ENCODE measurements at regions not wholly inside any gene's neighbourhood (a gene's known extent, or its start where the extent isn't known, plus 50 kb on each side); places are given as distances from the start of the nearest gene placed in this dataset.

DNA sequence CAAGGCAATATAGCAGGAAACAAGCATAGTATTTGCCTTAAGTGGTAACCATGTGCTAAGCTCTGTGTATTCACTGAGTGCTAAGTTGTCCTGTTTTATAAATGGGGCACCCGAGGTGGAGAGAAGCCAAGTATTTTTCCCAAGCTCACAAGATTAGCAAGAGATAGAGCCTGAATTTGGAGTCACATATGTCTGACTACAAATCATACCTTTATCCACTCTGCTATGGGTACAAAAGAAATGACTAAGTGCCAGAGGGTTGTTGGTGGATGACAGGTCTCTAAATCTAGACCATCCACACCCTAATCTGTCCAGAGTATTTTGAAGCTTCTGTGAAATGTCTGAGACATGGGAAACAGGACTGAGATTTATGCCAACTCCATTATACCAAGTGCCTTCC, 182.1 kb upstream of the SEL1L start:
- TF ChIP-seq CTCF (IDR thresholded peaks at IDR 0.05; ENCODE audit: poor library complexity): no peak
- TF ChIP-seq EZH2 (IDR thresholded peaks at IDR 0.05; ENCODE audit: borderline replicate concordance): no peak
- no peak for TF ChIP-seq EZH2phosphoT487 (IDR thresholded peaks at IDR 0.05; ENCODE audit: low read depth, severe bottlenecking, unreplicated experiment)
- Histone ChIP-seq H3K4me1 (ENCODE audit: insufficient read depth) (no peaks in the 10 kb centered on the region), H3K27ac (no peak overlapping the region), H4K20me1 (ENCODE audit: insufficient read depth, poor library complexity, severe bottlenecking) (no peaks in the 10 kb centered on the region), H3K9me3 (ENCODE audit: low read depth) (no peaks in the 10 kb centered on the region), H3K4me2 (no peak overlapping the region), H3K27me3 (no peaks in the 10 kb centered on the region), H2AFZ (no peak overlapping the region), H3K4me3 (no peak overlapping the region), H3K36me3 (replicated peaks; ENCODE audit: insufficient read depth, low read depth) (no peaks in the 10 kb centered on the region), H3K79me2 (no peaks in the 10 kb centered on the region), H3K9me2 (replicated peaks; ENCODE audit: insufficient read depth) (no peaks in the 10 kb centered on the region)
- 50% methylated on average over 1 of the region's 1 CpG for WGBS (ENCODE audit: low lambda C conversion rate, missing lambda C conversion rate)
- no peak for DNase-seq (ENCODE audit: low spot score)

GRCh38 chr14:81716953-81717352, 183.3 kb upstream of the SEL1L start:
- H3K36me3 ChIP-seq (replicated peaks; ENCODE audit: insufficient read depth, low read depth): no peaks in the 10 kb centered on the region
- no peak overlapping the region for H2AFZ ChIP-seq
- WGBS (ENCODE audit: low lambda C conversion rate, missing lambda C conversion rate): 70% methylated on average over 6 of the region's 6 CpGs
- no peaks in the 10 kb centered on the region for H3K27me3 ChIP-seq
- no peak overlapping the region for H3K4me2 ChIP-seq
- no peak for TF ChIP-seq CTCF (IDR thresholded peaks at IDR 0.05; ENCODE audit: poor library complexity)
- no peak for TF ChIP-seq EZH2 (IDR thresholded peaks at IDR 0.05; ENCODE audit: borderline replicate concordance)
- TF ChIP-seq EZH2phosphoT487 (IDR thresholded peaks at IDR 0.05; ENCODE audit: low read depth, severe bottlenecking, unreplicated experiment): no peak
- no peaks in the 10 kb centered on the region for H3K9me3 ChIP-seq (ENCODE audit: low read depth)
- no peak for DNase-seq (ENCODE audit: low spot score)
- no peaks in the 10 kb centered on the region for H3K4me1 ChIP-seq (ENCODE audit: insufficient read depth)
- H3K79me2 ChIP-seq: no peaks in the 10 kb centered on the region
- no peak overlapping the region for H3K27ac ChIP-seq
- H3K9me2 ChIP-seq (replicated peaks; ENCODE audit: insufficient read depth): no peaks in the 10 kb centered on the region
- H4K20me1 ChIP-seq (ENCODE audit: insufficient read depth, poor library complexity, severe bottlenecking): no peaks in the 10 kb centered on the region
- no peak overlapping the region for H3K4me3 ChIP-seq

- WGBS (ENCODE audit: low lambda C conversion rate, missing lambda C conversion rate): 85% methylated on average over 2 of the region's 2 CpGs
- H3K9me2 ChIP-seq (replicated peaks; ENCODE audit: insufficient read depth): no peaks in the 10 kb centered on the region
- no peaks in the 10 kb centered on the region for H3K9me3 ChIP-seq (ENCODE audit: low read depth)
- H3K4me3 ChIP-seq: no peak overlapping the region
- no peaks in the 10 kb centered on the region for H3K4me1 ChIP-seq (ENCODE audit: insufficient read depth)
- no peaks in the 10 kb centered on the region for H3K27me3 ChIP-seq
- H3K4me2 ChIP-seq: no peak overlapping the region
- no peak overlapping the region for H3K27ac ChIP-seq
- H4K20me1 ChIP-seq (ENCODE audit: insufficient read depth, poor library complexity, severe bottlenecking): no peaks in the 10 kb centered on the region
- DNase-seq (ENCODE audit: low spot score): no peak
- TF ChIP-seq CTCF (IDR thresholded peaks at IDR 0.05; ENCODE audit: poor library complexity): no peak
- no peak for TF ChIP-seq EZH2 (IDR thresholded peaks at IDR 0.05; ENCODE audit: borderline replicate concordance)
- TF ChIP-seq EZH2phosphoT487 (IDR thresholded peaks at IDR 0.05; ENCODE audit: low read depth, severe bottlenecking, unreplicated experiment): no peak
- no peaks in the 10 kb centered on the region for H3K79me2 ChIP-seq
- H3K36me3 ChIP-seq (replicated peaks; ENCODE audit: insufficient read depth, low read depth): no peaks in the 10 kb centered on the region
- H2AFZ ChIP-seq: no peak overlapping the region
Measured at GRCh38 chr14:81723956-81724355, 190.3 kb upstream of the SEL1L start.

- WGBS (ENCODE audit: low lambda C conversion rate, missing lambda C conversion rate): 44% methylated on average over 2 of the region's 2 CpGs
- Histone ChIP-seq H3K79me2 (no peaks in the 10 kb centered on the region), H3K27ac (no peak overlapping the region), H3K9me2 (replicated peaks; ENCODE audit: insufficient read depth) (no peaks in the 10 kb centered on the region), H2AFZ (no peak overlapping the region), H4K20me1 (ENCODE audit: insufficient read depth, poor library complexity, severe bottlenecking) (no peaks in the 10 kb centered on the region), H3K36me3 (replicated peaks; ENCODE audit: insufficient read depth, low read depth) (no peaks in the 10 kb centered on the region), H3K4me3 (no peak overlapping the region), H3K9me3 (ENCODE audit: low read depth) (no peaks in the 10 kb centered on the region), H3K4me2 (no peak overlapping the region), H3K4me1 (ENCODE audit: insufficient read depth) (no peaks in the 10 kb centered on the region), H3K27me3 (no peaks in the 10 kb centered on the region)
- DNase-seq (ENCODE audit: low spot score): peak; percentile 68
- TF ChIP-seq CTCF (IDR thresholded peaks at IDR 0.05; ENCODE audit: poor library complexity) (no peak), EZH2phosphoT487 (IDR thresholded peaks at IDR 0.05; ENCODE audit: low read depth, severe bottlenecking, unreplicated experiment) (no peak), EZH2 (IDR thresholded peaks at IDR 0.05; ENCODE audit: borderline replicate concordance) (no peak)
Measured at GRCh38 chr14:81727218-81727617, 193.6 kb upstream of the SEL1L start.
